NCI-H1930 (cell line): ENCODE measurements at regions not wholly inside any gene's neighbourhood (a gene's known extent, or its start where the extent isn't known, plus 50 kb on each side); places are given as distances from the start of the nearest gene placed in this dataset.

Source experiments
- DNase-seq, 2 experiments: peaks; one replicate each; lab custom pipeline; 2025; lab: John Stamatoyannopoulos, UW

- no peak for DNase-seq
Measured at GRCh38 chr22:34429314-34429713, 509.0 kb upstream of the LARGE1 start.

GRCh38 chr22:34430386-34430785, 510.1 kb upstream of the LARGE1 start:
- DNase-seq, result no peak

- no peak for DNase-seq
Measured at GRCh38 chr22:34434371-34434770, 514.1 kb upstream of the LARGE1 start.

DNA sequence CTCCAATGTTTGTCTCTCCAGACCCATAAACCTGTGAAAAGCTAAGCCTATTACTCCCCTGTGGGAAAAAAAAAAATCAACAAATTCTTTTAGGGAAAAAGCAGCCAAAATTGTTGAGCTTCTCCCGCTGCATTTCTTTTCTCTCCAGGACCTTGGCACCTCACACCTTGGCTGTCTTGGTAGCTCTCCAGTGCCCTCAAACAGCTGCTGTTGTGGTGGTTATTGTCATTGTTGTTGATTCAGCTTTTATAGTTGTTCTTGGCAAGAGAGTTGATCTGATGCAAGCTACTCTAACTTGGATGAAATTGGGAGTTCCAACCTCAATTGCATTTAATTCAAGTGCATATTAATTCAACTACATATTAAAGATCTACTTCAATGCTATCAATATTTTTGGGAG, 516.9 kb upstream of the LARGE1 start:
- DNase-seq, result peak in 1 of 2 experiments; percentile 18

- DNase-seq, result no peak
Measured at GRCh38 chr22:34454598-34454997, 534.3 kb upstream of the LARGE1 start.

DNA sequence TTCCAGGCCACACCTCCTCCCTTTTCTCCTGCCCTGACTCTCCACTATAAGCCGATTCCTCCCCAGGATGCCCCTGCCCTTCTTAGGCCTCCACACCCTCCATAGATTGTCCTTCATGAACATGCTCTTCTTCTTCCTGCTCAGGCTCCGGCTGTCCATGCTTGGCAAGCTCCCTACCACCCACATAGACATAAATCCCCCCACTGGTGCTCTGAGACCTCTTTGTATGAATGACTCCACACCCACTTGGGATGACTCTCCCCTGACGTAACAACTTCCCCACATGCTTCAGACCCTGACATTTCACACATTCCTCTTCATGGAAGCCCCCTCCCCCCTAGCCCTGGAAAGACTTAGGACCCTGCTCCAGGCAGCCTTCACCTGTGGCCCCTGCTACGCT, 542.5 kb upstream of the LARGE1 start:
- no peak for DNase-seq

DNA sequence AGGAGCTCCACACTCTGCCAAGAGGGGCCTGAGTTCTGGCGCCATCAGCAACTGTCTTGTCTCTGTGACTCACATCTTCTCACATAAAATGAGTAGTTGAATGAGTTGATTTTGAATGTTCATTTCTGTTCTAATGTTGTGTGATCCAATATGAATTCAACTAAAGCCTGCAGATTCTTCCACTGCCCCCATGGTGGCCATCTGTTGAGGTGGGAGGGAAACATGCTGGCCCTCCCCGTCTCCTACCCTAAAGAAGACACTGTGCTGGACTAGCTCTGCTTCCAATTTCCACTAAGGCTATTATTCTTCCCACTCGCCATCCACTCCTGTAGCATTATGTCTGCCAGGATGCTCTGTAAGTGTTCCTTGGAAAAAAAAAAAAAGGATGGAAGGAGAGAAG, 555.6 kb upstream of the LARGE1 start:
- DNase-seq, result no peak

DNA sequence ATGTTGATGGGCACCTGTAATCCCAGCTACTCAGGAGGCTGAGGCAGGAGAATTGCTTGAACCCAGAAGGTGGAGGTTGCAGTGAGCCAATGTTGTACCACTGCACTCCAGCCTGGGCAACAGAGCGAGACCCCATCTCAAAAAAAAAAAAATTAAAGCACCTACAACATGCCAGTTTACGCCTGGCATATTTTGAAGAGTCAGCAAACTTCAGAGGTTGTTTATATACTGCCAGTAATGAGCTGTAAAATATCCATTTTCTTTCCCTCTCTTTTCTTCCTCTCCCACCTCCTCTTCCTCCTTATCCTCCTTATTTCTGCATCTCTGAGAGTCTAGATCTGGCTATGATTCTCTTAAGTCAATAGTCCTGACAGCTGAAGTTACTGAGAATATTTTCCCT, 556.5 kb upstream of the LARGE1 start:
- DNase-seq, result no peak

DNA sequence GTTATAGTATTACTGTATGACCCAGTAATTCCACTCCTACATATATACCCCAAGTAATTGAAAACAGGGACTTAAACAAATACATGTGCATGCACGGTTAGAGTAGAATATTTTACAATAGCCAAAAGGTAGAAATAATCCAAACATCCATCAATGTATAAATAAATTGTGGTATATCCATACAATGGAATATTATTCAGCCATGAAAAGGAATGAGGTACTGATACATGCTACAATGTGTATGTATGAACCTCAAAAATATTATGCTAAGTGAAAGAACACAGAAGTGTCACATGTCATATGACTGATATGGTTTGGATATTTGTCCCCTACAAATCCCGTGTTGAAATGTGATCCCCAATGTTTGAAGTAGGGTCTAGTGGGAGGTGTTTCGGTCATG, 560.8 kb upstream of the LARGE1 start:
- no peak for DNase-seq

GRCh38 chr22:34486381-34486780, 566.1 kb upstream of the LARGE1 start:
- no peak for DNase-seq

DNA sequence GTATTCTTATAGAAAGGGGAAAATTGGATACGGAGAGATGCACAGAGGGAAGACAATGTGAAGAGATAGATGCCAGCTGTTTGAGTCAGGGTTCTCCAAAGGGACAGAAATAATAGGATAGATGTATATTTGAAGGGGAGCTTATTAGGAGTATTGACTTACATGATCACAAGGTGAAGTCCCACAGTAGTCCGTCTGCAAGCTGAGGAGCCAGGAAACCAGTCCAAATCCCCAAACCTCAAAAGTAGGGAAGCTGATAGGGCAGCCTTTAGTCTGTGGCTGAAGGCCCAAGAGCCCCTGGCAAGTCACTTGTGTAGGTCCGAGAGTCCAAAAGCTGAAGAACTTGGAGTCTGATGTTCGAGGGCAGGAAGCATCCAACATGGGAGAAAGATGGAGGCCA, 569.6 kb upstream of the LARGE1 start:
- no peak for DNase-seq

GRCh38 chr22:34490886-34491285, 570.6 kb upstream of the LARGE1 start:
- no peak for DNase-seq

DNA sequence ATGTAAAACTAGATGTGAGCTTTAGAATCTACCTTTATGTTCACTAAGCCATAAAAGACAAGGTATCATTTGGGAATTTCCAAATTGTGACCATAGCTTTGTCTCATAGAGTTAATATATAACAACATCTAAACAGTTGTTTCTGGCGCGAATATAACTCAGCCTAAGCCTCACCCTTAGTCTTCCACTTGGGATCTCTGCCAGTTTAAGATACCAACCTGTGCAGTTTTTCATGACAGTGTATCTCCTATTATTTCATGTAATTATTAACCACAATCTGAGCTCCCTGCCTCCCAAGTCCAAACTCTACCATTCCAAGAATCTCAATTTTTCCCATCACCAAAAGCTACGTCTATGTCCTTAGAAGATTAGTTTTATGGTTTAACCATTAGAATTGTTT, 572.5 kb upstream of the ISX start:
- no peak for DNase-seq

DNA sequence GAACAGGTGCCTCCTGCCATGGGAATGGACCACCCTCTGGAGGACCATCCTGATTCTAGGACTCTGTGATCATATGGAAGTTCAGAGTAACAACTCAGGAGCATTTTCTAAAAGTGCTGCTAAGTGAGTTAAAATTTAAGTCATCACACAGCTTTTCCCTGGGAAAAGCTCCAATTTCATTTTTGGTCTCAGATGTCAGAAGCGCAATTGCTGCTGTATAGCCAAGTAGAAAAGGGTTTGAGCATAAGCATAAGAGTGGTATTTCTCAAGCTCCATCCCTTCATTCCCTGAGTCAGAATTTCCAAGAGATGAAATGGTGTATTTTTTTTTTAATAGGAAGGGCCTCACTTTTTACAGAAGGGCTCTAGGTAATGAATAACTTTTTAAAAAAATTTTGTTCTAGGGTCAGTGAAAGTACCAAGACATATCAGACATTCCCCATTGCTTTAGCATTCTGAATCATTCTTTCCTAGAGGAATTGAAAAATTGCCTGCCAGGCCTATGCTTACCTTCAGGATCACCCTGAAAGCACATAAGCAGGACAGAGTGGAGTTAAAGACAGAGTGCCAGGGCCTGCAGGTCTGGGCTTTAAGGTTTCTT, 564.5 kb upstream of the ISX start:
- no peak for DNase-seq

GRCh38 chr22:34502821-34503220, 563.1 kb upstream of the ISX start:
- DNase-seq, result no peak

GRCh38 chr22:34508797-34509196, 557.2 kb upstream of the ISX start:
- no peak for DNase-seq

DNA sequence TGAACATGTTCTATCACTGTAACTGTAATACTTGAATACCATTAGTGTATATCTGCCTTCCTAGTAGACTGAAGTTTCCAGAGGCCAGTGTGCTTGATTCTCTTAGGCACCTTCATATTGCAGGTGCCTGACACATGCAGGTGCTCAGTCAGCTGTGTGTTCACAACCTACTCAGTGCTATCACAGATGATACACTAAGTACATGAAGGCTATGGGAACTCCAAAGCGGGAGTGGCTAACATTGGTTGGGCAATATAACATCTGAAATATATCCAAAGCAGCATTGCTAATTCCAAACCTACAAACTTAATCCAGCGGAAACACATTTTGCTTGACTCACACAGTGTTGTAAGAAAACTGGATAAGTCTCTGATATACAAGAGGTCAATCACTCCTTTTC, 539.3 kb upstream of the ISX start:
- DNase-seq, result no peak

DNA sequence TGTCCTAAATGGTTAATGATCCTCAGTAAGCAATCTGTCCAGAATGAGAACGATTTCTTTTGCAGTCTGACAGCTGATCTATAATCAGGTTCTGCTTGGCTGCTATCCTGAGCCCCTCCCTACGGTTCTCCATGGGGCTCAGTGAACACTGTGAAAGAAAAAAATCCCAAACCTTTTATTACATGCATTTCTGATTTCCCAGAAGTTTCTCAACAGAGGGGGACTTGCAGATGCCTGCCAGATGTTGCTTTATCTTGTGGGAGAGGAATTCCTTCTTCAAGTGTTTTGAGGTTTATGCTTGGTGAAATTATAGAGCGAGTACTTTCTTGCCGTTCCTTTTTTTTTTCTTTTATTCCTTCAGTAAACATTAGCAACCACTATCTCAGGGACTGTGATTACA, 531.9 kb upstream of the ISX start:
- DNase-seq, result no peak

GRCh38 chr22:34567367-34567766, 498.6 kb upstream of the ISX start:
- no peak for DNase-seq

DNA sequence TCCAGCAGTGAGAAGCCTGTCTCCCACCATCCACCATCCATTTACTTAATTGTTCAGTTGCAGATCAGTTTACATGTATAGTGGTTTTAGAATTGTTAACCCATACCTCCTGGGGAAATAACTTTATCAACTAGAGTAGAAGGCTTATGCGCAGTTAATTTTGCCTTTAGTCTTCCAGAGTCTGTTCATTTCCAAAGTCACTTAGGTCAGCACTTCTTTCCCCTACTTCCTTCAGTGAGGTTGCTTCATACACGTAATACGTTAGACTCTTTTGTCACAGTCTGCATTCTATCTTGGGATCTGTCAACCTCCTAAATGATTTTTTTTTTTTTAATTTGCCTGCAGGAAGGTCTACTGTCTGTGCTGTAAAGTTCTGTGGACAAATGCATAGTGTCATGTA, 495.6 kb upstream of the ISX start:
- no peak for DNase-seq

DNA sequence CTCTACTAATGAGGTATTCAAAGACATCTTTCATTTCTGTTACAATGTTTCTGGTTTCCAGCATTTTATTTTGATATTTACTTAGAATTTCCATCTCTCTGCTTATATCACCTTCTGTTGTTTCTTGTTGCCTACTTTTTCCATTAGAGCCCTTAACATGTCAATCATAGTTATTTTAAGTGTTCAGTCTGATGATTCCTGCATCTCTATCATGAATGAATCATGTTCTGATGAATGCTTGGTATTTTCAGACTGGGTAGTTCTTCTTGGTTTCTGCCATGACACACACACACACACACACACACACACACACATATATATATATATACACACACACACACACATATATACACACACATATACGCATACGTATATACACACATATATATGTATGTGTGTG, 486.4 kb upstream of the ISX start:
- no peak for DNase-seq

DNA sequence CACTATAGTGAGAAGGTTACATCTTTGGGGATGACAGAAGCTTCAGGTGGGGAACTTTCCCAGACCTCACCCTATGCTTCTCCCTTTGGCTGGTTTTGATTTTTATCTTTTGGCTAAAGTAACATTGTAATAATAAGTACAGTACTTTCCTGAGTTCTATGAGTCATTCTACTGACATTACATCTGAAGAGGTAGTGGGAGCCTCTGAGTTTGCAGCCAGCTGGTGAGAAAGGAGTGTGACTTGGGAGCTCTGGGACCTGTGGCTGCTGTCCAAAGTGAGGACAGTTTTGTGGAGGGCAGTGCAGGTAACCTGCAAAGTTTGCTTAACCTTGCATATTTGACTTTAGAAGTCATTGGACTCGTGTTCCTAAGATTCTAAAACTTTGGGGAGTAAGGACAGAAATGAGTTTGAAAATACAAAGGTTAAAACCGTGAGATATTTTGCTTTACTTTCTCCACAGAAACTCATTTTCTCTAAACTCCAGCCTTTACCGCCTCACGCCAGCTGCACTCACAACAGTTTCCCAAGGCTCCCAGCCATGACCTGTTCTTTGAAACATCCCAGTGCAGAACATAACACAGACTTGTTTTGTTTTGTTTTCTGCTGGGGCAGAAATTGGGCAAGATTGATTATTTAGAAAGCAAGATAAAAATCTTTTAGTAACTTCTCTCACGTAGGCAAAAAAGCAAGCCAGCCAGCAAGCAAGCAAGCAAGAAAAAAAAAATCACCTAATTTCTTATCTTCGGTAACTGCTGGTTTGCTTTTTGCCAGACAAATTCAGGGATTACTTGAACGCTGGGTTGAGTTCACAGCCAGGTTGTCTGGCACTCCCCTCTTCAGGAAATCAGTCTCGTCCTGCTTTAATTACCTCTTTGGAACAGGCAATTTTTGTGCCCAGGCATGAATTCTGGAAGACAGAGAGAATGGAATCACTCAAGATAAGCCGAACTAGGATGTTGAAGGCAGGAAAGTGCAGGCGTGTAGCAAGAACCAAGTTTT, 478.3 kb upstream of the ISX start:
- DNase-seq, result no peak

DNA sequence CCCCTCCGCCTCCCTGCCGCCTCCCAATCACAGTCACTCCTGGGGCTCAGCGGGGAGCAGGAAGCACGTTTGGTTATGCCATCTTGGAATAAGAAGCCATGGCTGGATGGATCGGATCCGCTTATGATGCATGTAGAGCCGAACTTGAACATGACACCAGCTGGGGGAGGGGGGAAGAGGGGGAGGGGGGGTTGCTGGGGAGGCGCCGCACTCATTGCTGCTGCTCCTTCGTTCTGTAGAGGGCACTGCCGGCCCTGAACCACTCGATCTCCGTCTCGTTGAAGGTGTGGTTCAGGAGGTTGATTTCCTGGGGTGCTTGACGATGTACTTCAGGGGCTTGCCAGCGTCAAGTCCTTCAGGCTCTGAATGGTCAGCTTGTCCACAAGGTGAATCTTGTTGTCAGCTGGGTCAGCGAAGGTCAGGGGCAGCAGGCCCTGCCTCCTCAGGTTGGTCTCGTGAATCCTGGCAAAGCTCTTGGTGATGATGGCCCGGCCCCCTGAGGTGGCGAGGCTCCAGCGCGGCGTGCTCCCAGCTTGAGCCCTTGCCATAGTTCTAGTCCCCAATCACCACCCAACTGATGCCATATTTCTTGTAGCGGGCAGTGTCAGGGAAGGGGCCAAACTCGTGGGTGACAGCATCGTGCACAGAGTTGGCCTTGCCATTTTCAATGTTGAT, 476.9 kb upstream of the ISX start:
- DNase-seq, result no peak
